Right atrium auricular region (tissue), 2 donors: ENCODE measurements at regions not wholly inside any gene's neighbourhood (a gene's known extent, or its start where the extent isn't known, plus 50 kb on each side); places are given as distances from the start of the nearest gene placed in this dataset.

ENCODE experiments used
- DNase-seq: peaks from one replicate; pipeline ENCODE4 v3.0.0-alpha.2; 2019; ENCODE audit warnings: low spot score
- H3K27ac ChIP-seq, 2 donors: fragments of 200-600 bp; sonication (generic); 1 replicate in 1 of 2; 2 replicates in 1 of 2; pipeline ENCODE4 v1.5.1; 2016 to 2019
- H3K27me3 ChIP-seq, 2 donors: fragments of 200-600 bp; sonication (generic); one replicate each; pipeline versions ENCODE4 v1.5.1 to v1.6.0; 2017 to 2019
- H3K36me3 ChIP-seq: fragments of 200-600 bp; sonication (generic); one replicate; pipeline ENCODE4 v1.5.1; 2016
- H3K4me1 ChIP-seq, 2 donors: fragments of 200-600 bp; sonication (generic); one replicate each; pipeline versions ENCODE4 v1.5.1 to v1.6.0; 2017 to 2019
- H3K4me3 ChIP-seq, 2 donors: fragments of 200-600 bp; sonication (generic); 1 replicate in 1 of 2; 2 replicates in 1 of 2; pipeline ENCODE4 v1.5.1; 2017 to 2019; ENCODE audit warnings: mild to moderate bottlenecking in 1 of 2, moderate library complexity in 1 of 2
- H3K9me3 ChIP-seq, 2 donors: fragments of 200-600 bp; sonication (generic); one replicate each; pipeline ENCODE4 v1.5.1; 2019
- CTCF ChIP-seq, 2 donors: fragments of 200-600 bp; sonication (generic); IDR thresholded peaks; one replicate each; pipeline ENCODE4 v1.5.1; 2019; ENCODE audit warnings: antibody characterized with exemption in 2 of 2

GRCh38 chr13:85536706-85537105 is 262.5 kb downstream of the SLITRK6 start:
- no peaks in the 10 kb centered on the region for H3K9me3 ChIP-seq
- no peak for DNase-seq
- no peaks in the 10 kb centered on the region for H3K27me3 ChIP-seq
- TF ChIP-seq CTCF (IDR thresholded peaks at IDR 0.05), result no peak
- H3K4me3 ChIP-seq, result no peak overlapping the region
- H3K4me1 ChIP-seq, result no peaks in the 10 kb centered on the region
- no peak overlapping the region for H3K27ac ChIP-seq
- H3K36me3 ChIP-seq, result no peaks in the 10 kb centered on the region

GRCh38 chr13:85535316-85536084 is 263.7 kb downstream of the SLITRK6 start:
- Histone ChIP-seq H3K9me3 (no peaks in the 10 kb centered on the region), H3K4me1 (no peaks in the 10 kb centered on the region), H3K36me3 (no peaks in the 10 kb centered on the region), H3K27ac (no peak overlapping the region), H3K4me3 (no peak overlapping the region), H3K27me3 (no peaks in the 10 kb centered on the region)
- no peak for DNase-seq
- TF ChIP-seq CTCF (IDR thresholded peaks at IDR 0.05), result no peak

GRCh38 chr13:85533911-85534310 is 265.3 kb downstream of the SLITRK6 start:
- Histone ChIP-seq H3K9me3 (no peaks in the 10 kb centered on the region), H3K27me3 (no peaks in the 10 kb centered on the region), H3K36me3 (no peaks in the 10 kb centered on the region), H3K4me1 (no peaks in the 10 kb centered on the region), H3K4me3 (no peak overlapping the region), H3K27ac (no peak overlapping the region)
- DNase-seq, result no peak
- TF ChIP-seq CTCF (IDR thresholded peaks at IDR 0.05), result no peak

- Histone ChIP-seq H3K36me3 (no peaks in the 10 kb centered on the region), H3K4me3 (no peak overlapping the region), H3K9me3 (no peaks in the 10 kb centered on the region), H3K27me3 (no peaks in the 10 kb centered on the region), H3K4me1 (no peaks in the 10 kb centered on the region), H3K27ac (no peak overlapping the region)
- no peak for TF ChIP-seq CTCF (IDR thresholded peaks at IDR 0.05)
- no peak for DNase-seq
Measured at GRCh38 chr13:85529218-85529594, 270.0 kb downstream of the SLITRK6 start.

- no peak for DNase-seq
- Histone ChIP-seq H3K4me3 (no peak overlapping the region), H3K27me3 (no peaks in the 10 kb centered on the region), H3K27ac (no peak overlapping the region), H3K9me3 (no peaks in the 10 kb centered on the region), H3K4me1 (no peaks in the 10 kb centered on the region), H3K36me3 (no peaks in the 10 kb centered on the region)
- TF ChIP-seq CTCF (IDR thresholded peaks at IDR 0.05), result no peak
Measured at GRCh38 chr13:85528491-85529217, 270.6 kb downstream of the SLITRK6 start.
